ENCODE measurements at regions not wholly inside any gene's neighbourhood (a gene's known extent, or its start where the extent isn't known, plus 50 kb on each side); places are given as distances from the start of the nearest gene placed in this dataset.

DNA sequence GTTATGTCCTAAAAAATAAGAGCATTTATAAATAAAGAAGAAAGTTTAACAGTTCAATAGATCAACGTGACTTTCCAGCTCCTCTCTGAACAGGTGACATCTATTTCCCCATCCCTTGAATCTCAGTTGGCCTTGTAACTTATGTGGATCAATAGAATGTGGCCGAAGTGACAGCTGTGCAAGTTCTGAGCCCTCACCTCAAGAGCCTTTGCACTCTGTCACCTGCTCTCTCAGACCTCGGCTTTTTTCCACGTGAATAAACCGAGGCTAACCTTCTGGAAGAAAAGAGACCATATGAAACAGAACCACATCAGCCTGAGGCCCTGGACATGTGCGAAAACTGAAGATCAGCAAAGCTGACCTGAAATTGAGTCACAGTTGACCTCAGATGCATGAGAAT lies 253.0 kb downstream of the DAD1 start:
- TF ChIP-seq, protein P1, sequence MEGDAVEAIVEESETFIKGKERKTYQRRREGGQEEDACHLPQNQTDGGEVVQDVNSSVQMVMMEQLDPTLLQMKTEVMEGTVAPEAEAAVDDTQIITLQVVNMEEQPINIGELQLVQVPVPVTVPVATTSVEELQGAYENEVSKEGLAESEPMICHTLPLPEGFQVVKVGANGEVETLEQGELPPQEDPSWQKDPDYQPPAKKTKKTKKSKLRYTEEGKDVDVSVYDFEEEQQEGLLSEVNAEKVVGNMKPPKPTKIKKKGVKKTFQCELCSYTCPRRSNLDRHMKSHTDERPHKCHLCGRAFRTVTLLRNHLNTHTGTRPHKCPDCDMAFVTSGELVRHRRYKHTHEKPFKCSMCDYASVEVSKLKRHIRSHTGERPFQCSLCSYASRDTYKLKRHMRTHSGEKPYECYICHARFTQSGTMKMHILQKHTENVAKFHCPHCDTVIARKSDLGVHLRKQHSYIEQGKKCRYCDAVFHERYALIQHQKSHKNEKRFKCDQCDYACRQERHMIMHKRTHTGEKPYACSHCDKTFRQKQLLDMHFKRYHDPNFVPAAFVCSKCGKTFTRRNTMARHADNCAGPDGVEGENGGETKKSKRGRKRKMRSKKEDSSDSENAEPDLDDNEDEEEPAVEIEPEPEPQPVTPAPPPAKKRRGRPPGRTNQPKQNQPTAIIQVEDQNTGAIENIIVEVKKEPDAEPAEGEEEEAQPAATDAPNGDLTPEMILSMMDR (IDR thresholded peaks at IDR 0.05), result no peak
- TF ChIP-seq POLR2AphosphoS5 (IDR thresholded peaks at IDR 0.05) (no peak), EP300 (IDR thresholded peaks at IDR 0.05) (no peak), POLR2A (IDR thresholded peaks at IDR 0.05) (no peak)
